ENCODE measurements at regions not wholly inside any gene's neighbourhood (a gene's known extent, or its start where the extent isn't known, plus 50 kb on each side); places are given as distances from the start of the nearest gene placed in this dataset.

DNA sequence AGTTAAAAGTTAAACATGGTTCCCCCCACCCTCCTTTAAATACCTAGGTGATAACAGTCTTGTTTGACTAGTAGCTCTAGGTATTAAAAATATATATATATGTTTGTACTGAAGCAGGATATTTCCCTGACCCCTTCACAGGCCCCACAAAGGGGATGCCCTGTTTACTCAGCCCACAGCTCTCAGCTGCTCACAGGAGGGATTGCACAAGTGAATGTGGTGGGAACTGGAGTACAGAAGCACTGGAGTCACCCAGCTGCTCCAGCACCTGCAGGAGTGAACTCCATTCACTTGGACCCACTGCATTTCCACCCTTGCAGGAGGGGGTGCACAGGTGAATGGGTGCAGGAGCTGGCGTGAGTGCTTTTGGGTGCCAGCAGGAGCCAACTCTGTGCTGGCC, 99.3 kb upstream of the TLR3 start:
- Mint-ChIP-seq H3K27me3 (ENCODE audit: unreplicated experiment) (no peaks in the 10 kb centered on the region), H3K9me3 (ENCODE audit: unreplicated experiment) (no peaks in the 10 kb centered on the region), H3K27ac (ENCODE audit: unreplicated experiment) (no peak overlapping the region), H3K4me3 (ENCODE audit: unreplicated experiment) (no peak overlapping the region), H3K4me1 (ENCODE audit: unreplicated experiment) (peaks cover 33% of the 10 kb centered on the region), H3K36me3 (ENCODE audit: unreplicated experiment) (no peaks in the 10 kb centered on the region)
- TF ChIP-seq, protein P1, sequence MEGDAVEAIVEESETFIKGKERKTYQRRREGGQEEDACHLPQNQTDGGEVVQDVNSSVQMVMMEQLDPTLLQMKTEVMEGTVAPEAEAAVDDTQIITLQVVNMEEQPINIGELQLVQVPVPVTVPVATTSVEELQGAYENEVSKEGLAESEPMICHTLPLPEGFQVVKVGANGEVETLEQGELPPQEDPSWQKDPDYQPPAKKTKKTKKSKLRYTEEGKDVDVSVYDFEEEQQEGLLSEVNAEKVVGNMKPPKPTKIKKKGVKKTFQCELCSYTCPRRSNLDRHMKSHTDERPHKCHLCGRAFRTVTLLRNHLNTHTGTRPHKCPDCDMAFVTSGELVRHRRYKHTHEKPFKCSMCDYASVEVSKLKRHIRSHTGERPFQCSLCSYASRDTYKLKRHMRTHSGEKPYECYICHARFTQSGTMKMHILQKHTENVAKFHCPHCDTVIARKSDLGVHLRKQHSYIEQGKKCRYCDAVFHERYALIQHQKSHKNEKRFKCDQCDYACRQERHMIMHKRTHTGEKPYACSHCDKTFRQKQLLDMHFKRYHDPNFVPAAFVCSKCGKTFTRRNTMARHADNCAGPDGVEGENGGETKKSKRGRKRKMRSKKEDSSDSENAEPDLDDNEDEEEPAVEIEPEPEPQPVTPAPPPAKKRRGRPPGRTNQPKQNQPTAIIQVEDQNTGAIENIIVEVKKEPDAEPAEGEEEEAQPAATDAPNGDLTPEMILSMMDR (IDR thresholded peaks at IDR 0.05): no peak
- DNase-seq (ENCODE audit: extremely low spot score, unreplicated experiment): no peak

DNA sequence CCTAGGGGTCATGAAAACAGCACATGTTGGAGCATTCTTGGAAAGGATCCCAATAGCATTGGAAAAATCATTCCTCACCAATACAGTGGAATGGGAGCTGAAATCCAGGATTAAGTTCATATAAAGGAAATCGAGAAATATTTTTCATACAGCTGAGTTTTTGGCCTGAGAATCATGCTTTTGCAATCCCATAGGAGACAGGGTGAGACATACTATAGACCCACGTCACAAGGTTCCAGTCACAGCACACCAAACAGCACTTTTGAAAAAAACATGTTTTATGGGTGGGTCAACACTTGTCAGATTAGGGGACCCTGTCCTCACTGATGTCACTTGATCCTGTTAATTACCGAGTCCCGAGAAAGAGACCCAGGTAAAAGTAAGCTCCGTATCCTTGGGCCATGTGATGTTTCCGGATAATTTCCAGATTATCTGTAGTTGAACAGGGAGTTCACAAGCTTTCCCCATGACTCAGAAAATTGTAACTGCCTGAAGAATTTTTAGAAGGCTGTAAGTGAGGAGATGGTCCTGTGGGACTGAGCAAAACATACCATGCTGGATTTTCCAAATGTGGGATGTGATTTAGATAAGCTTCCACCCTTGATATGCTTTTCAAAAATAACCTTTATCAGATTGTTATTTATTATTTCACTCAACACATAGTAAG, 80.9 kb upstream of the TLR3 start:
- H3K27me3 Mint-ChIP-seq (ENCODE audit: unreplicated experiment): no peaks in the 10 kb centered on the region
- TF ChIP-seq, protein P1 (IDR thresholded peaks at IDR 0.05): no peak
- H3K9me3 Mint-ChIP-seq (ENCODE audit: unreplicated experiment): peaks cover 6% of the 10 kb centered on the region
- H3K36me3 Mint-ChIP-seq (ENCODE audit: unreplicated experiment): peaks cover 8% of the 10 kb centered on the region
- no peak overlapping the region for H3K4me3 Mint-ChIP-seq (ENCODE audit: unreplicated experiment)
- peak overlapping the region; percentile 71 for H3K27ac Mint-ChIP-seq (ENCODE audit: unreplicated experiment)
- H3K4me1 Mint-ChIP-seq (ENCODE audit: unreplicated experiment): peaks cover 22% of the 10 kb centered on the region
- DNase-seq (ENCODE audit: extremely low spot score, unreplicated experiment): no peak

DNA sequence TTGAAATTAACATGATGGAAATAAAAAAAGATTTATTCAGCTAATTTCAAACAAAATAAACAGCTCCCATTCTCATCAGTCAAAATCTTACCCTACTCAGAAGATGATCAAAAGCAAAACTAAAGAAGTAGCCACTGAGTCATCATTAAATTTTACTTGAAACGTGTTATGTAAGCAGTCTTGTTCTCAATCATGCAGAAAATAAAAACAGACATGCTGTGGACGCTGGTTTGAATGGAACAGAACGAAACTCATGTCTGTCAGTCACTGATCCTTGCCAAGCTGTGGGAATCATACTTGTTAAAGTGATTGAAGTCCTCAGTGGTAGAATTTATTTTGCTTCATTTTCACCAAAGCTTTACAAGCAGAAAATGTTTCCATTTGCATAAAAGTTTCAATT, 77.2 kb upstream of the TLR3 start:
- Mint-ChIP-seq H3K27ac (ENCODE audit: unreplicated experiment) (no peak overlapping the region), H3K4me1 (ENCODE audit: unreplicated experiment) (peaks cover 22% of the 10 kb centered on the region), H3K36me3 (ENCODE audit: unreplicated experiment) (no peaks in the 10 kb centered on the region), H3K4me3 (ENCODE audit: unreplicated experiment) (no peak overlapping the region), H3K9me3 (ENCODE audit: unreplicated experiment) (no peaks in the 10 kb centered on the region), H3K27me3 (ENCODE audit: unreplicated experiment) (no peaks in the 10 kb centered on the region)
- TF ChIP-seq, protein P1 (IDR thresholded peaks at IDR 0.05): no peak
- DNase-seq (ENCODE audit: extremely low spot score, unreplicated experiment): no peak

DNA sequence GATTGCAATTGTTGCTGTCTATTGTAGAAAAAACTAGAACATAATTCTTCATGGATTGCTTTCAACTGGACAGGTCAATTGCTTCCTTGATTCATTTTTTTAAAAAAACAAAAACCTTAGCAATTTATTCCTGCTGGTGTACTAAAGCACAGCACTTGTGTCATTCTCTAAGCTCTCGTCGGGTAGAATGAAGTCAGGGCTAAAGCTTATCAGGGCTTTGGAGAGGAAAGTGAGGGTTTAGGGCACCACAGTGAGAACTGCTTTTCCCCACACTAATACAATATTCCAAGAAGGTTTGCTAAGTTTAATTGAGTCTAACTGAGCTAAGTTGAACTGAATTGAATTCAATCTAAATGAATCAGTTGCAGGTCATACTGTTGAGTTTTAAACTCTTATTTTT, 76.4 kb upstream of the TLR3 start:
- Mint-ChIP-seq H3K4me3 (ENCODE audit: unreplicated experiment) (no peak overlapping the region), H3K27me3 (ENCODE audit: unreplicated experiment) (no peaks in the 10 kb centered on the region), H3K9me3 (ENCODE audit: unreplicated experiment) (no peaks in the 10 kb centered on the region), H3K27ac (ENCODE audit: unreplicated experiment) (no peak overlapping the region), H3K4me1 (ENCODE audit: unreplicated experiment) (peaks cover 20% of the 10 kb centered on the region), H3K36me3 (ENCODE audit: unreplicated experiment) (no peaks in the 10 kb centered on the region)
- DNase-seq (ENCODE audit: extremely low spot score, unreplicated experiment): no peak
- TF ChIP-seq, protein P1 (IDR thresholded peaks at IDR 0.05): no peak

DNA sequence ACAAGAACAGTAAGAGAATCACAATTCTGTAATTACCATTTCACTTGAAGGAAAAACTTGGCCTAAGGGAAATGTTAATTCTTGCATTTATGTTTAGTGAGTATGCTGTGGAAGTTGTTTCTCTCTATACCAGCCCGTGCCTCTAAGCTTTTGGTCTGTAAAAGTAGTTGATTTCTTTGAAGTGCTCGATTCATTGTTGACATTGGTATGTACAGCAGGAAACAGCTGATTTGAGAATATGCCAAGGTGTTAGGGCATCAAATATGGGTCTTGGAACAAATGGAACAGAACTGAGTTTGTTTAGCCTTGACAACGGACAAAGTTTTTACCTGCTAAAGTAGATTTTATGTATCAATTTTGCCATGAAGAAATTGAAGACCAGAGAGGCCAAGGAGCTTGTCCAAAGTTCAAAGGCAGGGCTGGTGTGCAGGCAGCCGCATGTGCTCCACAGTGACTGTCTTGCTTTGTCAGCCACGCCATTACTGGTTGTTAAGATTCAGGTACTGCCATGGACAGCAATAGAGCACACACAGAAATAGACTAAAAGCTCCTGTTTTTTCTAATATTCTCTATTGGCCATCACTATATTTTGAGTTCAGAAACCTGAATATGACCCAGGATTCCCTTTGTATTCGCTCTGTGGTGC, 75.5 kb upstream of the TLR3 start:
- Mint-ChIP-seq H3K27me3 (ENCODE audit: unreplicated experiment) (no peaks in the 10 kb centered on the region), H3K4me1 (ENCODE audit: unreplicated experiment) (peaks cover 12% of the 10 kb centered on the region), H3K4me3 (ENCODE audit: unreplicated experiment) (no peak overlapping the region), H3K9me3 (ENCODE audit: unreplicated experiment) (no peaks in the 10 kb centered on the region), H3K36me3 (ENCODE audit: unreplicated experiment) (no peaks in the 10 kb centered on the region), H3K27ac (ENCODE audit: unreplicated experiment) (no peak overlapping the region)
- TF ChIP-seq, protein P1 (IDR thresholded peaks at IDR 0.05): no peak
- DNase-seq (ENCODE audit: extremely low spot score, unreplicated experiment): no peak
